T-cell (primary cell): ENCODE measurements at regions not wholly inside any gene's neighbourhood (a gene's known extent, or its start where the extent isn't known, plus 50 kb on each side); places are given as distances from the start of the nearest gene placed in this dataset.

ENCODE experiments used
- ATAC-seq, 4 experiments: fragments of 200-7000 bp in 3 of 4; fragments of 150-1000 bp in 1 of 4; cut with Tn5 transposase; replicated peaks in 1 of 4; 1 replicate in 3 of 4; 2 replicates in 1 of 4; pipeline ENCODE4 v1.10.0; 2021; ENCODE audit warnings: moderate library complexity in 3 of 4, mild to moderate bottlenecking in 2 of 4, moderate number of reproducible peaks in 1 of 4
- CTCF ChIA-PET, 2 donors: fragments of 300-600 bp; sonication (Branson Sonifier 250); formaldehyde crosslinking; loops; one replicate each; lab custom pipeline; 2022; ENCODE audit warnings: antibody characterized with exemption in 2 of 2; lab: Charles Lee
- POLR2A ChIA-PET, 2 donors: fragments of 300-600 bp; sonication (Branson Sonifier 250); formaldehyde crosslinking; loops; one replicate each; lab custom pipeline; 2022; ENCODE audit warnings: antibody characterized with exemption in 2 of 2; lab: Charles Lee
- DNase-seq, 35 experiments: peaks; one replicate each; pipeline versions ENCODE4 v3.0.0 to v3.0.0-alpha.2; 2013 to 2023
- H3K27ac ChIP-seq: one replicate; pipeline ENCODE4 v1.5.1; 2013; ENCODE audit warnings: low read length
- H3K27me3 ChIP-seq, 2 experiments: replicated peaks in 1 of 2; 1 replicate in 1 of 2; 2 replicates in 1 of 2; pipeline versions ENCODE4 v1.6.1 to v1.7.0; 2013; ENCODE audit warnings: low read length in 1 of 2, mixed read lengths in 1 of 2; ENCODE audit not compliant: control insufficient read depth in 2 of 2, insufficient read depth in 2 of 2; ENCODE audit errors: extremely low read depth in 1 of 2
- H3K36me3 ChIP-seq, 2 donors: 1 replicate in 1 of 2; 2 replicates in 1 of 2; pipeline versions ENCODE4 v1.6.1 to v1.7.0; 2013; ENCODE audit warnings: low read length in 1 of 2; ENCODE audit not compliant: control insufficient read depth in 2 of 2, insufficient read depth in 1 of 2; ENCODE audit errors: extremely low read depth in 1 of 2
- H3K4me1 ChIP-seq, 2 experiments: 1 replicate in 1 of 2; 2 replicates in 1 of 2; pipeline versions ENCODE4 v1.6.1 to v1.7.0; 2013; ENCODE audit warnings: low read length in 2 of 2, mixed read lengths in 1 of 2; ENCODE audit not compliant: insufficient read depth in 2 of 2, control insufficient read depth in 1 of 2; ENCODE audit errors: extremely low read depth in 1 of 2
- H3K4me3 ChIP-seq, 2 donors: 1 replicate in 1 of 2; 2 replicates in 1 of 2; pipeline versions ENCODE4 v1.5.1 to v1.7.0; 2013; ENCODE audit warnings: mild to moderate bottlenecking in 2 of 2, low read length in 1 of 2, moderate library complexity in 1 of 2; ENCODE audit not compliant: control insufficient read depth in 1 of 2; ENCODE audit errors: extremely low read depth in 1 of 2
- H3K9me3 ChIP-seq: 2 replicates; pipeline ENCODE4 v1.7.0; 2013
- H3K27ac Mint-ChIP-seq, 2 donors: one replicate each; pipeline ENCODE4 v1.8.0; 2020 to 2021; ENCODE audit warnings: mild to moderate bottlenecking in 2 of 2, mixed read lengths in 2 of 2
- H3K27me3 Mint-ChIP-seq, 2 donors: one replicate each; pipeline ENCODE4 v1.8.0; 2021 to 2022; ENCODE audit warnings: mixed read lengths in 2 of 2
- H3K36me3 Mint-ChIP-seq: one replicate; pipeline ENCODE4 v1.8.0; 2021; ENCODE audit warnings: mixed read lengths
- H3K4me1 Mint-ChIP-seq, 3 donors: one replicate each; pipeline ENCODE4 v1.8.0; 2020 to 2022; ENCODE audit warnings: mixed read lengths in 3 of 3, mild to moderate bottlenecking in 1 of 3
- H3K4me3 Mint-ChIP-seq, 3 donors: one replicate each; pipeline ENCODE4 v1.8.0; 2020 to 2022; ENCODE audit warnings: mild to moderate bottlenecking in 3 of 3, mixed read lengths in 3 of 3, moderate library complexity in 3 of 3
- H3K9me3 Mint-ChIP-seq, 3 donors: one replicate each; pipeline ENCODE4 v1.8.0; 2020 to 2022; ENCODE audit warnings: mixed read lengths in 3 of 3
- WGBS: methylation state at CpG from one replicate; pipeline ENCODE4 v1.1.5; 2013; ENCODE audit warnings: missing lambda C conversion rate; ENCODE audit not compliant: insufficient coverage; 5-methylcytosine and 5-hydroxymethylcytosine counted together

DNA sequence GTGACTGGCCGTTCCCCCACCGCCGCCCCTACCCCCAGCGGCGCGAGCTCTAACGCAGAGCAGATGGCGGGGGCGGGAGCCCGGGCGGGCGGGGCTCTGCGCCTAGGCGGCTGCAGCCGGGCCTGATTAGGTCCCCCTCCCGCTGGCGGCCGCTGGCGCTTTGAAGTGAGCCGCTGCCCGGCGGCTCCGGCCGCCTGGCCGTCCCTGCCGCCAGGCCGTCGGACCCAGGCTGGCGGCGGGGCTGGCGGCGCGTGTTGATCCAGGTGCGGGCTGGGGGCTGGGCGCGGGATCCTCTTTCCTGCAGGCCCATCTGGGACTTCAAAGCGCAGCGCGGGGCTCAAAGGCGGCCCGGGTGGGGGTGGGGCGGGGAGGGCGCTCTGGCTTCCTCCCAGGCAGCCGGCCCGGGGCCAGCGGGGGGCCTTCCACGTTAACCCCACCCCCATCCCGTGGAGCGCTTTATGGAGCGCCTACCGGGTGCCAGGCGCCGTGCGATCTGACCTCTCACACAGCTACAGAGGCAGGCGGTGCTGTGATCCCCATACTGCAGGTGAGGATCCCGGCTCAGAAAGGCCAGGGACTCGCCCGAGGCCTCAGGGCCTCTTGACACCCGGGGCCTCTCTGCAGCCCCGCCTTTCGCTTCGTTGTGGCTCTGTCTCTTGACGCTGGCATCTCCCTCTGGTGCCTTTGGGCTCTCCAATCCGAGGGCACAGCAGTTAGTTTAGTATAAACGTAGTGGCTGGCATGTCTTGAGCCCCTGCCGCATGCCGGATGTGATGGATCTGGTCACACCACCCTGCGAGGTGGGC lies 80.0 kb upstream of the NKD1 start:
- ATAC-seq (peak; percentile 37 to 66 (median 50)), DNase-seq (peak in 4 of 35 experiments; percentile 3 to 11 (median 10))
- H3K4me3 Mint-ChIP-seq = peak overlapping the region; percentile 31 to 65 (median 59)
- Histone ChIP-seq H3K36me3 (no peaks in the 10 kb centered on the region), H3K27me3 (peaks cover 0 to 51% of the 10 kb centered on the region in 2 experiments), H3K9me3 (no peaks in the 10 kb centered on the region), H3K27ac (no peak overlapping the region), H3K4me3 (no peak overlapping the region), H3K4me1 (peaks cover 0 to 3% of the 10 kb centered on the region in 2 experiments)
- 15% methylated on average over 46 of the region's 68 CpGs for WGBS
- H3K27ac Mint-ChIP-seq = no peak overlapping the region
- H3K27me3 Mint-ChIP-seq = peaks cover 5 to 46% of the 10 kb centered on the region in 2 donors
- no peaks in the 10 kb centered on the region for H3K9me3 Mint-ChIP-seq
- peaks cover 8 to 14% (median 11%) of the 10 kb centered on the region in 3 donors for H3K4me1 Mint-ChIP-seq
- CTCF ChIA-PET = no interaction called here
- POLR2A ChIA-PET = no interaction called here
- H3K36me3 Mint-ChIP-seq = no peaks in the 10 kb centered on the region

DNA sequence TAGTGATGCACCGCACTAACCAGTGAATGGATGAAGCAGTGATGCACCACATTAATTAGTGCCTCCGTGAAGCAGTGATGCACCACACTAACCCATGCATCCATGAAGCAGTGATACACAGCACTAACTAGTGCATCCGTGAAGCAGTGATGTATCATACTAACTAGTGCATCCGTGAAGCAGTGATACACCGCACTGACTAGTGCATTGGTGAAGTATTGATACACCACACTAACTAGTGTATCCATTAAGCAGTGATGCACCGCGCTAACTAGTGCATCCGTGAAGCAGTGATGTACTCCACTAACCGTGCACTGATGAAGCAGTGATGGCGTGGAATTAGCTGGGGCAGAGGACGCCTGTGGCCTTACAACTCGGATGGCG lies 80.6 kb upstream of the NKD1 start:
- H3K4me3 Mint-ChIP-seq = peak overlapping the region; percentile 31 to 64 (median 59)
- Histone ChIP-seq H3K27ac (no peak overlapping the region), H3K9me3 (no peaks in the 10 kb centered on the region), H3K4me3 (no peak overlapping the region), H3K36me3 (no peaks in the 10 kb centered on the region), H3K4me1 (peaks cover 0 to 3% of the 10 kb centered on the region in 2 experiments), H3K27me3 (peaks cover 0 to 51% of the 10 kb centered on the region in 2 experiments)
- H3K9me3 Mint-ChIP-seq = no peaks in the 10 kb centered on the region
- WGBS = 64% methylated on average over 8 of the region's 13 CpGs
- H3K4me1 Mint-ChIP-seq = peaks cover 6 to 14% (median 8%) of the 10 kb centered on the region in 3 donors
- no peak for DNase-seq
- H3K27me3 Mint-ChIP-seq = peaks cover 5 to 49% of the 10 kb centered on the region in 2 donors
- no peaks in the 10 kb centered on the region for H3K36me3 Mint-ChIP-seq
- peak in 1 of 4 experiments; percentile 27 for ATAC-seq
- no peak overlapping the region for H3K27ac Mint-ChIP-seq
- ChIA-PET CTCF (no interaction called here), POLR2A (no interaction called here)

DNA sequence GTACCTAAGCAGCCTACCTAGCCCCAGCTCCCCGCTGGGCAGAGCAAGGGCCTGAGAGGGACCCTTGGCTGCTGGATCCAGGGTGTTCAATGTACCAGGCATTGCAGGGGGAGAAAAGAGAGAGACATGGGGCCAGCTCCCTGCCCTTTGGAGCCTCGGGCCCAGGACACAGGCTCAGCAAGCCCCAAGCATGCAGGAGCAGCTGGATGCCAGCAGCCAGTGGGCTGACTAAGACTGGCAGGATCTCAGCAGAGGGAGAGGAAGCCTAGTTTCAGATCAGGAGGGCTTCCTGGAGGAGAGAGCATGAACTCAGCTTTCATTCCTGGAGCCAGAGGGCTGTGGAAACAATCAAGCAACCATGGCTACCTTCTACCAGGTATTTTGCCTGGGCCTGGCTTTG lies 82.0 kb upstream of the NKD1 start:
- no peaks in the 10 kb centered on the region for H3K9me3 ChIP-seq
- no peak overlapping the region for H3K4me3 ChIP-seq
- CTCF ChIA-PET = interaction anchor here in 1 of 2 donors (0.6 kb wide), 1 partner anchor 80 kb away, joined by 3 read pairs; no protein-coding TSS in a partner anchor
- POLR2A ChIA-PET = interaction anchor here in 1 of 2 donors (0.7 kb wide), 1 partner anchor 338 kb away, joined by 5 read pairs; no protein-coding TSS in a partner anchor
- peaks cover 0 to 3% of the 10 kb centered on the region in 2 experiments for H3K4me1 ChIP-seq
- H3K27me3 Mint-ChIP-seq = peaks cover 5 to 49% of the 10 kb centered on the region in 2 donors
- H3K36me3 Mint-ChIP-seq = no peaks in the 10 kb centered on the region
- ATAC-seq (no peak), DNase-seq (no peak)
- H3K27me3 ChIP-seq = peaks cover 0 to 51% of the 10 kb centered on the region in 2 experiments
- peaks cover 6 to 14% (median 8%) of the 10 kb centered on the region in 3 donors for H3K4me1 Mint-ChIP-seq
- no peaks in the 10 kb centered on the region for H3K9me3 Mint-ChIP-seq
- no peak overlapping the region for H3K27ac ChIP-seq
- no peak overlapping the region for H3K27ac Mint-ChIP-seq
- H3K36me3 ChIP-seq = no peaks in the 10 kb centered on the region
- peak overlapping the region in 1 of 3 donors; percentile 53 for H3K4me3 Mint-ChIP-seq
- 67% methylated on average over 1 of the region's 2 CpGs for WGBS

DNA sequence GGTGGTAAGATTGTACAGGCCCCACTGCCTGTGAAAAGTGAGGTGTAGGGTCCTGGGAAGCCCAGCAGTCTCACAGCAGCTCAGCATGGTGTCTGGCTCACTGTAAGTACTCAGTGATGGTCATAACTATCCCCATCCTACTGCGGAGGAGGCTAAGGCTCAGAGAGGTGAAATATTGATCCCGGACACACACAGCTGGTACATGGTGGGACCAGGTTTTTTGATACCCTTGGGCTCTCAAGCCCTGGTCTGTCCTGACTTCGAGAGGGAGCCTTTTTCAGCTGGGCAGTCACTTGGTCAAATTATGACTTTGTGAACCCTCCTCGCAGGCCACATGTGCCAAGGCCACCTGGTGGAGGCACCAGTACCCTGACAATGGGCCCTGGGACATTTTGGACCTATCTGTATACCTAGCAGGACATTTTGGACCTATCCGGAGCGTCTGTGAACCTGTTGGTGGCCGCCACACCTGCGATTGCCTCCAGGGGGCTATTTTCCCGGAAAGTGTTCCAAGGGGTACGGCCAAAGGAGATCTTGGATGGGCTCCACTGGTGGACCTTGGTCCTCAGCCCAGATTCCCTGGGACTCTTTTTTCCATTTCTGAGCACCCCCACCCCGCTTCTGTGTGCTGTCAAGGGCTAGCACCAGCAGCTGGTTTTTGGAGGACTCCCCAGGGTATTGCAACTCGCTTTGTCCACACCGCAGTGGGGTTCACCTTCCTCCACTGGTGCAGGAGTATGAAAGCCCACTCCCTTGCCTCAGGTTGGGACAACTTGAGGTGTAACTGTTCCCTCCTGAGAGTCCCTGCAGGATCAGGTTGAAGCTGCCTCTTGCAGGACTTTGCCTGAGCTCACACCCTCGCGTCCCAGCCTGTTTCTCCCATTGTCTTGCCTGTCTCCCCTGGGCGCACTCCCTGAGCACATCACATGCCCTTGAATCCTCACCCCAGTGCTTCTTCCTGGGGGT lies 83.6 kb upstream of the NKD1 start:
- Histone ChIP-seq H3K4me1 (peaks cover 0 to 3% of the 10 kb centered on the region in 2 experiments), H3K4me3 (no peak overlapping the region), H3K27me3 (peaks cover 0 to 48% of the 10 kb centered on the region in 2 experiments), H3K9me3 (no peaks in the 10 kb centered on the region), H3K27ac (no peak overlapping the region), H3K36me3 (no peaks in the 10 kb centered on the region)
- peaks cover 6 to 14% (median 8%) of the 10 kb centered on the region in 3 donors for H3K4me1 Mint-ChIP-seq
- DNase-seq (no peak), ATAC-seq (no peak)
- no peak overlapping the region for H3K27ac Mint-ChIP-seq
- POLR2A ChIA-PET = no interaction called here
- H3K9me3 Mint-ChIP-seq = no peaks in the 10 kb centered on the region
- no peak overlapping the region for H3K4me3 Mint-ChIP-seq
- 90% methylated on average over 12 of the region's 16 CpGs for WGBS
- H3K36me3 Mint-ChIP-seq = no peaks in the 10 kb centered on the region
- CTCF ChIA-PET = no interaction called here
- peaks cover 5 to 45% of the 10 kb centered on the region in 2 donors for H3K27me3 Mint-ChIP-seq

DNA sequence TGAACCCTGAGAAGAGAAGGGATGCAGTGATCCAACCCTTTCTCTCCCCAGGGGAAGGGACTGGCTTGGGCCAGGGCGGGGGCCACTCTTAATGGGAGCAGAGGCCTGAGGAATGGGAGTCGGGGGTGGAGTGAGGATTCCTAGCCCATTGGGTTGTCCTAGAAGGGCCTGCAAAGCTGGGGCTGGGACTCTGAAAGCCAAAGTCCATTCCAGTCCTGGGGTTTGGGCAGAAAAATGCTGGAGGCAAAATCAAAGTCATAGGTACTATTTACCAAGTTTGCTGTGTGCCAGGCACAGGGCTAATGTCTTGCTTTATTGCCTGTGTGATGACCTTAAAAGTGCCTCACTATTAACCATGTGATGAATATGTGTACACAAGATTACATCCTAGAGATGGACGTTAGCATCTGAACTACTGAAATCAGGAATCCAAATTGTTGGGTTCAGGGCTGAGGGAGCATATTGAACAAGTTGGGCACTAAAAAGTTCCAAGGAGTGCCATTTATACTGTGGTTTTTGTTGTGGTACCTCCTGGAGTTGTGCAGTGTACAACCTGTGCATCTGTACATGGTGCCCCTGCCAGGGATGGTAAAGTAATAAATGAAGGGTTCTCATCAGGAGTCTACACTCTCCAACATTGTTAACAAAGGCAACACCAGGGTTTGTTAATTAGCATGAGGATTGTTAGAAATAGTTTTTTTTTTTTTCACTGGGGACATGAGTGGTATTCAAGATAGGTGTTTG lies 84.4 kb upstream of the NKD1 start:
- H3K27ac ChIP-seq = no peak overlapping the region
- H3K4me1 ChIP-seq = peaks cover 0 to 3% of the 10 kb centered on the region in 2 experiments
- ATAC-seq (no peak), DNase-seq (no peak)
- no peak overlapping the region for H3K4me3 ChIP-seq
- no peak overlapping the region for H3K27ac Mint-ChIP-seq
- H3K36me3 ChIP-seq = no peaks in the 10 kb centered on the region
- peaks cover 5 to 38% of the 10 kb centered on the region in 2 donors for H3K27me3 Mint-ChIP-seq
- H3K9me3 Mint-ChIP-seq = no peaks in the 10 kb centered on the region
- no peaks in the 10 kb centered on the region for H3K36me3 Mint-ChIP-seq
- no peaks in the 10 kb centered on the region for H3K9me3 ChIP-seq
- ChIA-PET POLR2A (no interaction called here), CTCF (no interaction called here)
- 53% methylated on average over 2 of the region's 3 CpGs for WGBS
- H3K4me3 Mint-ChIP-seq = no peak overlapping the region
- peaks cover 5 to 11% (median 7%) of the 10 kb centered on the region in 3 donors for H3K4me1 Mint-ChIP-seq
- H3K27me3 ChIP-seq = peaks cover 0 to 45% of the 10 kb centered on the region in 2 experiments
